ENCODE measurements at regions not wholly inside any gene's neighbourhood (a gene's known extent, or its start where the extent isn't known, plus 50 kb on each side); places are given as distances from the start of the nearest gene placed in this dataset.

DNA sequence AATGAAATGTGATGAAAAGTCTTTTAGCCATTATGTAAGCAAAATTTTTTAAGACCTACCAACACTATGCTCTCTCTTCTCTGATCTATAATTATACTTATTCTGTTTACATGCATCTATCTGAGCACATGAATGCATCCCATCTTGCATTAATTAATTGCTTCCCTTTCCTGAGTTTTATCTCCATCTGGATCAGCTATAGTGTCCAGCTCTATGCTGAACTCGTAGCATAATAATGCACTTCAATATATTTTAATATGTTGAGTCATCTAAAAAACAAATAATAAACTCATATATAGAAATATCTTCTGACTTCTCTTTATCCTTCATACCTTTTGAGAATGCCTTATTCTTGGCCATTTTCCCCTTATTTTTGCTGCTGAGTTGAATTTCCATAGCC is 1097.8 kb downstream of the TTLL7 start:
- TF ChIP-seq, protein P1, sequence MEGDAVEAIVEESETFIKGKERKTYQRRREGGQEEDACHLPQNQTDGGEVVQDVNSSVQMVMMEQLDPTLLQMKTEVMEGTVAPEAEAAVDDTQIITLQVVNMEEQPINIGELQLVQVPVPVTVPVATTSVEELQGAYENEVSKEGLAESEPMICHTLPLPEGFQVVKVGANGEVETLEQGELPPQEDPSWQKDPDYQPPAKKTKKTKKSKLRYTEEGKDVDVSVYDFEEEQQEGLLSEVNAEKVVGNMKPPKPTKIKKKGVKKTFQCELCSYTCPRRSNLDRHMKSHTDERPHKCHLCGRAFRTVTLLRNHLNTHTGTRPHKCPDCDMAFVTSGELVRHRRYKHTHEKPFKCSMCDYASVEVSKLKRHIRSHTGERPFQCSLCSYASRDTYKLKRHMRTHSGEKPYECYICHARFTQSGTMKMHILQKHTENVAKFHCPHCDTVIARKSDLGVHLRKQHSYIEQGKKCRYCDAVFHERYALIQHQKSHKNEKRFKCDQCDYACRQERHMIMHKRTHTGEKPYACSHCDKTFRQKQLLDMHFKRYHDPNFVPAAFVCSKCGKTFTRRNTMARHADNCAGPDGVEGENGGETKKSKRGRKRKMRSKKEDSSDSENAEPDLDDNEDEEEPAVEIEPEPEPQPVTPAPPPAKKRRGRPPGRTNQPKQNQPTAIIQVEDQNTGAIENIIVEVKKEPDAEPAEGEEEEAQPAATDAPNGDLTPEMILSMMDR (IDR thresholded peaks at IDR 0.05; ENCODE audit: borderline replicate concordance, control extremely low read depth, extremely low read depth, insufficient read depth, missing control alignments), result no peak
- in situ Hi-C loops (cut with MboI; ENCODE audit: low sequenced_read_pairs, unreplicated experiment), result no loop called here
- DNase-seq (ENCODE audit: low spot score), result no peak

DNA sequence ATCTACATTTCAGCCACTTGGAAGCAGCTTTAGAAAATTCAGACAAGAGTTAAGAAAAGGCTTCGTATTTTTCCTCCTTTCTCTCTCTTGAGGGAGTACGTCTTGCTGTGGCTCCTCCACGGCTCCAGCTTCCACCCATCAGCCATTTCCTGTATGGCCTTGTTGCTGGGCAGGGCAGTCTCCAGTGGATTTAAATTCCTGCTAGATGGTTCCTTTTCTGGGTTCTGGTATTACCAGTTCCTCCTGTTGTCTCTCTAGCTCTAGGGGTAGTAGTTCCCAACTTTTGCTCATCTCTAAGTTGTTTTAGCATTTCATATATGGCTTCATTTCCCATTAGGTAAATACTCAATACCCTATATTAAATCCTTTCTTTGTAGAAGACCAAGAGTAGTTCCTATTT is 1098.3 kb downstream of the ADGRL2 start:
- no peak for DNase-seq (ENCODE audit: low spot score)

DNA sequence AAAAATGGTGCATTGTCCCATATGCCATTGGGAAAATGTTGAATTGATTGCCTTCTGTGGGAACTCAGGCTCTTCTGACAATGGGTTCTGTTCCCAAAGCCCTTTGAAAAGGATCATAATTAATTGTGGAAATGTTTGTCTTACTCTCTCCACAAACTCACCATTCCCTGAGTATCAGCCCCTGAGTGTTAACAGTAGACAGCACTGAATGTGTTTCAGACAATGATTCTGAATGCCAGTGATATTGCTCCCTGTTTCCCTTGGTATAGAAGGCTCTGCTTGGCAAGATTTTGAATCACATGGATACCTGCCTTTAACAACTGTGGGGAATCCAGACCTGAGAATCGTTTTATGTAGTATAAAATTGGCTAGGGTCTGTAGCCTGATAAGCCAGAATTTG is 1096.8 kb downstream of the ADGRL2 start:
- in situ Hi-C loops (cut with MboI; ENCODE audit: low sequenced_read_pairs, unreplicated experiment), result no loop called here
- TF ChIP-seq, protein P1 (IDR thresholded peaks at IDR 0.05; ENCODE audit: borderline replicate concordance, control extremely low read depth, extremely low read depth, insufficient read depth, missing control alignments), result no peak
- DNase-seq (ENCODE audit: low spot score), result no peak

More for the DNA sequence above, 1098.3 kb downstream of the ADGRL2 start:
- in situ Hi-C loops (cut with MboI; ENCODE audit: low sequenced_read_pairs, unreplicated experiment), result no loop called here
- TF ChIP-seq, protein P1 (IDR thresholded peaks at IDR 0.05; ENCODE audit: borderline replicate concordance, control extremely low read depth, extremely low read depth, insufficient read depth, missing control alignments), result no peak

DNA sequence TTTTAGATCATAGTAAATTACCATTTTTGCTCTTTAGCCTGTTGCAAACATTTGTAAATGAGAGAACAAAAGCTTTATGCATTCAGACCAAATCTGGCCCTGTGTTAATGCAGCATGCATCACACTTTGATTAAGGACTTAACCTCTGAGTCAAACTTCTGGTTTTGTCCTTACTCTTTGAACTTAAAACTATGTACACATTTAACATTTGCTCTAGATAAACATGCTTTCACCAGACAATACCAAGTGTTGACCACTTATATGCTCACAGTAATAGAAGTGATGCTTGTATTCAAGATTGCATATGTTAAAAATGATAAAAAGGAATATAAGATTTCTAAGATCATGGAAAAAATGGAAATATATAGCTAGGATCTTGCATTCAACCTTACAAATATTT is 1095.3 kb downstream of the ADGRL2 start:
- TF ChIP-seq, protein P1 (IDR thresholded peaks at IDR 0.05; ENCODE audit: borderline replicate concordance, control extremely low read depth, extremely low read depth, insufficient read depth, missing control alignments), result no peak
- no peak for DNase-seq (ENCODE audit: low spot score)
- in situ Hi-C loops (cut with MboI; ENCODE audit: low sequenced_read_pairs, unreplicated experiment), result no loop called here

DNA sequence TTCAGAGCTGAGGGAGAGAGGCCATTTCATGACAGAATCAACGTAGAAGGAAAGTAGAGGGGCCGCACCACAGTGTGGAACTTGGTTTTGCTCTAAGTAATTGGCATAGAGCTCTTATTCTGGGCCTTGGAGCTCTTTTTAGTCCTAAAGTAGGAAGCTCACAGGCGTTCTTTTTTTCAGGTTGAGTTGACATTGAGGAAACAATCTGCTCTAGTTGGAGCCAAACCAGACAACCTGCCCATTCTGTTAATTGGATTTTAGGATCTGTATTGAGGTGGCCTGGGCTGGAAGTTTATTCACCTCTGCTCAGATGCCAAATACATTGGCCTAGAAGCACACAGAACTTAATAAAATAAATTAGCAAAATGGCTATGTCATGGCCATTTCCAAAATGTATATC is 1093.9 kb downstream of the ADGRL2 start:
- no peak for DNase-seq (ENCODE audit: low spot score)
- in situ Hi-C loops (cut with MboI; ENCODE audit: low sequenced_read_pairs, unreplicated experiment), result no loop called here
- TF ChIP-seq, protein P1 (IDR thresholded peaks at IDR 0.05; ENCODE audit: borderline replicate concordance, control extremely low read depth, extremely low read depth, insufficient read depth, missing control alignments), result no peak

DNA sequence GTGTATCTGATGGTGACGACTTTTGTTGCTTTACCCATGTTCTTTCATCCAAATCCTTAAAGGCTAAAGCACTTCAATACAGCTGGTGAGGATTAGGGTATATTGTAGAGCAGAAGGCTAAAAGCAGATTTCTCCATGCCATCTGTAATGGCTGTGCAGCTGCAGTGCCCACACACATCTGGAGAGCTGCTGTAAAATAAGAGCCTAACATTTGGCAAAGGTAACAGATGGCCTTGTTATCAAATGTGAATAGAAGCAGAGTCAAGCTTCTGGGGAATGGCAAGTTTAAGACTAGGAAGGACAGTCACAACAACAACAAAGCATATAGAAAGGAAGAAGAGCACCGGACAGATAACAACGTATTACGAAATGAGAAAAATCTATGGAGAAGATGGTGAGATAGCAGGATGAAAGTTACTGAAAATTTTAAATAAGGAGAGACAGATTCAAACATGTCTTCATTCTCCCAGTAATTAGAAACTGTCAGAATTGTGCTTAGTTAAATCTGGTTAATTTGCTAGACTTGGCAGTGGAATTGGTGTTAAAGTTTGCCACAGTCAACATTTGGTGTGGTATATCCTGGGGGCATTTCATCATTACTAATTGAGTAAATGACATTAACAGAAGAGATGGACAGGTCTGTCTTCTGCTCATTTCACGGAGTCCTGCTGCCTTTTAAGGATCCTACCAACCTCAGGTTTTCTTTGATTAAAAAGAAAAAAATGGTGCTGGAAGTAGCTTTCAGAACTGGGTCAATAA is 1093.2 kb downstream of the ADGRL2 start:
- DNase-seq (ENCODE audit: low spot score), result no peak
- TF ChIP-seq, protein P1 (IDR thresholded peaks at IDR 0.05; ENCODE audit: borderline replicate concordance, control extremely low read depth, extremely low read depth, insufficient read depth, missing control alignments), result no peak
- in situ Hi-C loops (cut with MboI; ENCODE audit: low sequenced_read_pairs, unreplicated experiment), result no loop called here
